T-helper 17 cell (primary cell): ENCODE measurements at regions not wholly inside any gene's neighbourhood (a gene's known extent, or its start where the extent isn't known, plus 50 kb on each side); places are given as distances from the start of the nearest gene placed in this dataset.

Source experiments
- ATAC-seq: fragments of 150-1000 bp; cut with Tn5 transposase; 2 replicates; pipeline ENCODE4 v1.10.0; 2021; ENCODE audit warnings: mild to moderate bottlenecking, moderate library complexity
- DNase-seq, 3 donors: peaks; one replicate each; pipeline versions ENCODE4 v3.0.0 to v3.0.0-alpha.2; 2020 to 2021
- H3K9me3 ChIP-seq: one replicate; pipeline ENCODE4 v1.7.0; 2013; ENCODE audit warnings: low read length, mild to moderate bottlenecking; ENCODE audit not compliant: control insufficient read depth, poor library complexity, severe bottlenecking
- H3K27ac Mint-ChIP-seq: one replicate; pipeline ENCODE4 v1.8.0; 2022; ENCODE audit warnings: mild to moderate bottlenecking, moderate library complexity, mixed read lengths
- H3K27me3 Mint-ChIP-seq: one replicate; pipeline ENCODE4 v1.8.0; 2022; ENCODE audit warnings: mixed read lengths
- H3K36me3 Mint-ChIP-seq: one replicate; pipeline ENCODE4 v1.8.0; 2022; ENCODE audit warnings: low read depth, mixed read lengths
- H3K4me1 Mint-ChIP-seq: one replicate; pipeline ENCODE4 v1.8.0; 2022; ENCODE audit warnings: mild to moderate bottlenecking, mixed read lengths
- H3K4me3 Mint-ChIP-seq: one replicate; pipeline ENCODE4 v1.8.0; 2022; ENCODE audit warnings: mild to moderate bottlenecking, moderate library complexity, mixed read lengths

DNA sequence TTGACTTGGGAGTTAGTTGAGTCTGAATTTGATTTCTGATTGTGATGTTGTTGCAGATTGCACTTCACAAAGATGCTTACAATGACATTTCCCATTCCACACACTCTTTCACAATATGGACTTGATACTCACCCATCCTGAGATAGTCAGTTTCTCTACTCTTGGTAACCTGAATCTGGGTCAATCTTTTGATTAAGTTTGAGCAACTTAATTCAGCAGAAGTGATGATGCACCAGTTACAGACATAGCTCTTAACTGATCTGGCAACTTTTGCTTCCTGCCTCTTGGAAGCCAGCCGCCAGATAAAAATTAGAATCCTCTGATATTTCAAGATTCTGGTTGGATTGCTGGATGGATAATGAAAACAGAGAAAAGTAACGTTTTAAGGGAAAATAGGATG lies 79.7 kb upstream of the OSMR start:
- H3K4me3 Mint-ChIP-seq, result no peak overlapping the region
- peaks cover 5% of the 10 kb centered on the region for H3K27me3 Mint-ChIP-seq
- H3K9me3 ChIP-seq, result no peaks in the 10 kb centered on the region
- ATAC-seq (no peak), DNase-seq (no peak)
- no peaks in the 10 kb centered on the region for H3K4me1 Mint-ChIP-seq
- peaks cover 2% of the 10 kb centered on the region for H3K36me3 Mint-ChIP-seq
- no peak overlapping the region for H3K27ac Mint-ChIP-seq

DNA sequence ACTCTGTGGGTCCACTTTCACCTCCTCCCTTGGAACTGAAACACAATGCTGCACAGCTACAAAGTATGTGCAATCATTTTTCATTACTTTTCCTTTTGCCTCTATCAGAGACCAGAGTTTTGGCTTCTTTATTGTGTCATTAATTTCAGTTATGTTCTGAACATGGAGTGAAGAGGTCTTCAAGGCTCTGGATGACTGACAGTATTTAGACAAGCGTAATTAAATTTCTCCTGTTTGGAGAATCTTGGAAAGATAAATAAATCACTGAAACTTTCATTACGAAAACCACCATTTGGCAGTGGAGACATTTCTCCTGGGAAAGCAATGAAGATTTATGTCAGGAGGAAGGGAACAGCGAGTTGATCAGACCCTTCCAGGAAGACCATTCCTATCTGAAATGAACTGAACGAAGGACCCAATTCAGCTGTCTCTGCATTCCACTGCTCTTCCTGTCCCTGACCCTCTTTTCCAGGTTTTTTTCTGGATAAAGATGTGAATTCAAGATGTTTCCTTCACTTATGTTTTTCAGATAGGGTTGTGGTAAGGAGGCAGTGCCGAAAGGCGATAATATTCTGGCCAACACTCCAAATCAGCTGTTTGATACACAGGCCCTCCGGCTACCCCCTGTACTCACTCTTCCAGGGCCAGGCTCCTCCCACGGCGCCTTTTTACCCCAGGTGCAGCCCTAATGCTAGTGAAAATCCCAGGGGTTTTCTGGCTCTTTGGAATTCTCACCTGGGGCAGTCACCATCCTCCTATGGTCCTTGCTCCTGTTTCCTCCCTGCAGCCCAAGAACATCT lies 77.2 kb upstream of the OSMR start:
- Mint-ChIP-seq H3K4me1 (no peaks in the 10 kb centered on the region), H3K27me3 (peaks cover 5% of the 10 kb centered on the region), H3K4me3 (no peak overlapping the region), H3K27ac (no peak overlapping the region), H3K36me3 (peaks cover 2% of the 10 kb centered on the region)
- H3K9me3 ChIP-seq, result no peaks in the 10 kb centered on the region
- DNase-seq, result no peak
- no peak for ATAC-seq

DNA sequence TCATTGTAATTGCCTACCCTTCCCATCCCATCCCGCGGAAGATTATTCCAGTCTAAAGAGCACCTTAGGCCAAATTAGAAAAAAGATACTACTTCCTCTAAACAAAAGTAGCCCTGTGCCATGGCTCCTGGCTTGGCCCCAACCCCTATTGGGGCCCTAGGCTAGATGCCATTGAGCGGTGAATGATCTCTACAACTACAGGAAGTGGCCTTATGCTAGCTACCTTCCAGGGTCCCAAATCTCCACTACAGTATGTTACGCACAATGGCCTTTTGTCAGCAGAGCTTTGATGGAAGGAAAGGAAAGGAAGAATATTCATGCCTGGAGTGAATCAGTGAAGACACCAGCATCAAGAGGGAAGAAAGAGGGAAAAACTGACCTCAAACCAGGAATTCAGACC lies 73.3 kb upstream of the OSMR start:
- DNase-seq (no peak), ATAC-seq (no peak)
- Mint-ChIP-seq H3K27ac (no peak overlapping the region), H3K27me3 (no peaks in the 10 kb centered on the region), H3K36me3 (peaks cover 3% of the 10 kb centered on the region), H3K4me1 (no peaks in the 10 kb centered on the region), H3K4me3 (no peak overlapping the region)
- H3K9me3 ChIP-seq, result no peaks in the 10 kb centered on the region

DNA sequence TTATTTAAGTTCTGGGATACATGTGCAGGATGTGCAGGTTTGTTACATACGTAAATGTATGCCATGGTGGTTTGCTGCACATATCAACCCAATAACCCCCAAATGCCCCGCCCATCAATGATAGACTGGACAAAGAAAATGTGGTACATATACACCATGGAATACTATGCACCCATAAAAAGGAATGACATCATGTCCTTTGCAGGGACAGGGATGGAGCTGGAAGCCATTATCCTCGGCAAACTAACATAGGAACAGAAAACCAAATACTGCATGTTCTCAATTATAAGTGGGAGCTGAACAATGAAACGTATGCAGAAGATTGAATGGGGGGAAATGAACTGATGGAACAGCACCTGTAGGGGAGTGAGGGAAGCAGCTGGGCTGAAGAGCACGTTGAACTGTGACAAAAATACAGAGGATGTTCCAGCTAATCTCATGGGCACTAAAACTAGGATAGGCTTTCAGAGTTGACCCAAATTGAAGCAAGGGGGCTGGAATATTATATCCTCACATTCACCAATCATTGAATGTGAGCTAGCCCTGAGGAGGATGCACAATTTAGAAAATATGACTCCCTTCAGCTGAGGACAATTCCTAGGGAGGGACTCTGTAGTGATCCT lies 70.5 kb upstream of the OSMR start:
- Mint-ChIP-seq H3K27me3 (no peaks in the 10 kb centered on the region), H3K27ac (no peak overlapping the region), H3K36me3 (peaks cover 2% of the 10 kb centered on the region), H3K4me3 (no peak overlapping the region), H3K4me1 (no peaks in the 10 kb centered on the region)
- DNase-seq (no peak), ATAC-seq (no peak)
- no peaks in the 10 kb centered on the region for H3K9me3 ChIP-seq

DNA sequence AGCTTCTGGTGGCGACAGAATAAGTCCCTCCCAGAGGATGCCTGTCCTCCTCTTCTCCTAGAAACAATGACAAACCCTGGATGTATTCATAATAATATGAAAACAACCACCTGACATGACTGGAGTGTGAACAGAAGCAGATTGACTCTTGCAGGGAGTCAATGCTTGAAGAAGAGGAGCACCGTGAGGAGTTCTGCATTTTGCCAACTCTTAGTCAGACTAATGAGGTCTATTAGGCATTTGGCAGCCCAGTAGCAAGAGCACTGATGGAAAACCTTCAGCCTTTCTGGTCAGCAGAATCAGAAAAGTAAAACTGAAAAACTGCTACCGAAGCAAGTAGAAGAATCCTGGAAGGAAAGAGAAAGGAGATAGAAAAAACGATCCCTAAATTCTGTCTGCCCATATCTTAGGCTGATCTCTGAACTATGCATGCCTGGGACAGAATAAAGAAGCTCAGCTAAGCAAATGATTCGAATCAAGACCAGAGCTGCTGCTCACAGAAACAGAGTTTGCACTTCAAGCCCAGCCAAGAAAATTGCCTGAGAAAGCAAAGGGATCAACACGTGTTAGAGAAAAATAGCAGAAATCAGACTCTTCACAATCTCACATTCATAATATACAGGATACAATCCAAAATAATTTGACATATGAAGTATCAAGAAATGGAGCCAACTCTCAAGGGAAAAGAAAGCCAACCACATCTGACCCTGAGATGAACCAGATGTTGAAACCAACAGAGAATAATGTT lies 69.5 kb upstream of the OSMR start:
- Mint-ChIP-seq H3K4me3 (no peak overlapping the region), H3K36me3 (peaks cover 2% of the 10 kb centered on the region), H3K4me1 (no peaks in the 10 kb centered on the region), H3K27ac (no peak overlapping the region), H3K27me3 (peaks cover 6% of the 10 kb centered on the region)
- ATAC-seq (no peak), DNase-seq (no peak)
- no peaks in the 10 kb centered on the region for H3K9me3 ChIP-seq

DNA sequence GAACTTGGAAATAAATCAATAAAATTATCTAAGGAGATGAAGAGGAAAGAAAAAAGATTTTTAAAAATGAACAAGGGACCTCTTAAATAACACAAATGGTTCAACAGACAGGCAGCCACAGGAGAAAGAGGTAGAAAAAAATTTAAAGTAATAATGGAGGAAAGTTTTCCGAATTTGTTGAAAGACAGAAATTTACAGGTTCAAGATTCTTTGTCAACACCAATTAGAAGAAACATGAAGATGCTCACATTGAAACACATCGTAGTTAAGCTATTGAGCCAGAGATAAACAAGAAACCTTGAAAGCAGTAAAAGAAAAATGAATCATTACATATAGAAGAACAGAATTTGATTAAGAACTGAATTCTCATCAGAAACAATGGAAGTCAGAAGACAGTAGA lies 68.7 kb upstream of the OSMR start:
- Mint-ChIP-seq H3K27ac (no peak overlapping the region), H3K4me3 (no peak overlapping the region), H3K27me3 (peaks cover 6% of the 10 kb centered on the region), H3K36me3 (peaks cover 2% of the 10 kb centered on the region), H3K4me1 (no peaks in the 10 kb centered on the region)
- no peak for ATAC-seq
- no peaks in the 10 kb centered on the region for H3K9me3 ChIP-seq
- no peak for DNase-seq

DNA sequence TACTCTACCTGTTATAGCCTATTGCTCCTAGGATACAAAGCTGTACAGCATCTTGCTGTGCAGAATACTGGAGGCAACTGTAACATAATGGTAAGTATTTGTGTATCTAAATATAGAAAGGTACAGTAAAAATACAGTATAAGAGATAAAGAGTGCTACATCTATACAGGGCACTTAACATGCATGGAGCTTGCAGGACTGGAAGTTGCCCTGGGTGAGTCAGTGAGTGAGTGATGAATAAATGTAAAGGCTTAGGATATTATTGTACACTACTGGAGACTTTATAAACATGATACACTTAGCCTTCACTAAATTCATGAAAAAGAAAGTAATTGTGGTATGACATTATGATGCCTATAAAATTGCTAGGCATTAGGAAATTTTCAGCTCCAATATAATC lies 65.5 kb upstream of the OSMR start:
- Mint-ChIP-seq H3K4me3 (no peak overlapping the region), H3K27ac (no peak overlapping the region), H3K4me1 (no peaks in the 10 kb centered on the region), H3K36me3 (peaks cover 2% of the 10 kb centered on the region), H3K27me3 (peaks cover 15% of the 10 kb centered on the region)
- H3K9me3 ChIP-seq, result no peaks in the 10 kb centered on the region
- DNase-seq, result no peak
- ATAC-seq, result no peak

DNA sequence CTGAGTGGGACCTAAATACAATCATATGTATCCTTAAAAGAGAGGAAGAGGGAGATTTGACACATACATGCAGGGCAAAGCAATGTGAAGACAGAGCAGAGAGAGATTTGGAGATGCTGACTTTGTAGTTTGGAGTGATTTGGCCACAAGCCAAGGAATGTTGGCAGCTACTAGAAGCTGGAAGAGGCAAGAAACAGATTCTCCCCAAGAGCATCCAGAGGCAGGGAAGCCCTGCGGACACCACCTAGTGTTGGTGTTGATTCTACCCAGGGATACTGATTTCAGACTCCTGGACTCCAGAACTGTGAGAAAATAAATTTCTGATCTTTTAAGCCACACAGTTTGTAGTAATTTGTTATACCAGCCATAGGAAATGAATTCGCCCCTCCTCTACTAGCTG lies 64.9 kb upstream of the OSMR start:
- no peak for ATAC-seq
- H3K27me3 Mint-ChIP-seq, result peaks cover 15% of the 10 kb centered on the region
- no peak for DNase-seq
- H3K4me3 Mint-ChIP-seq, result no peak overlapping the region
- H3K4me1 Mint-ChIP-seq, result no peaks in the 10 kb centered on the region
- peaks cover 2% of the 10 kb centered on the region for H3K36me3 Mint-ChIP-seq
- H3K27ac Mint-ChIP-seq, result no peak overlapping the region
- H3K9me3 ChIP-seq, result no peaks in the 10 kb centered on the region

DNA sequence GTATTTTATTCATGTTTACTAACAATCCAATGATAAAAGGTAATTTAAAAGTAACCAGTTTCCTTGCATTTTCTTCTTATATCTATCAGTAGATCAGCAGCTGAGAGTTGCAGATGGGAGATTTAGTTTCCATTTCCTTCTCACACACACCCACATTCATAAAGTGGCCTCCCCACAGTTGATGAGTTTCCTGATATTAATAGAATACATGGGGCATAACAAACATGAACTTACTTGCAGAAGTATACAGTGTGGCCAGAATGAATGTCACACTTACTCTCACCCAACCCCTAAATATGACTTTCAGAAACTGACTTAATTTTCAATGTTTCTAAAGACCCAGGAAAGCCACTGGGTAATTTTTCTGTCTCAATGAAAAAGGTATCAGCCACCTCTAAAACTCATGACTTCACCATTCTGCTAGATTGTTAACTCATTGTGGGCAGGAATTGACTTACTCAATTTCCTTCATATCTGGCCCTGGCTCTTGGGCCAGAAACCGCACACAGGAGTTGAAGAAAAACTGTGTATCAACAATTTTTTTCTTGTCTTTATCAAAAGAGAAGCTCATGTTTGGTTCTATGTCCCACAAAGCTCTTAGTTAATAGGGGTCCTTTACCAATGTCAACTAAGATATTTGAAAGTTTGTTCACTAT lies 63.5 kb upstream of the OSMR start:
- no peak for DNase-seq
- H3K4me1 Mint-ChIP-seq, result no peaks in the 10 kb centered on the region
- no peak overlapping the region for H3K27ac Mint-ChIP-seq
- H3K36me3 Mint-ChIP-seq, result peaks cover 2% of the 10 kb centered on the region
- no peaks in the 10 kb centered on the region for H3K9me3 ChIP-seq
- no peak for ATAC-seq
- H3K27me3 Mint-ChIP-seq, result peaks cover 15% of the 10 kb centered on the region
- no peak overlapping the region for H3K4me3 Mint-ChIP-seq

DNA sequence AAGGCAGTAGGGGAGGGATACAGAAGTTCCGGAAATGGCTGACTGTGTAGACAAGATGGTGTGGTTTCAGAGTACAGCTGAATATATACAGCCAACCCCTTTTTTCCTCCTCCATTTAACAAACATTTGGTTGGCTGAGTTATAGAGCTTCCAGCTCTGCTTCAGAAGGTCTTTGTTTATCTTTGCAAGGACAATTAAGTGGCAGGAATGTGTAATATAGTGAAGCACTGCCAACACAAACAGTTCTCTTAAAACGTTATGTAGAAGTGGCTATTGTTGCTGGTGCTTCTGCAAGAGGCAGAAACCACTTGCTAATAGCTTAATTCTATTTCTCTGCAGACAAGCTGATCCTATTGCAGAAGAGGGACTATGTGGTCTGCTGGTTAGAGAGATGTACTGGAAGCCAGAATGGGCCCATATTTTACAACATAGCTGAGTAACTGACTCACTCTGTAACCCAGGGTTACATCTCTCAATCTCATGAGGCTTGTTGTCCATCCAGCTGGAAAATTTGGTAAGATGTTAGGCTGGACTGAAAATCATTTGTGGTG lies 62.7 kb upstream of the OSMR start:
- Mint-ChIP-seq H3K27ac (no peak overlapping the region), H3K27me3 (peaks cover 20% of the 10 kb centered on the region), H3K4me1 (no peaks in the 10 kb centered on the region), H3K4me3 (no peak overlapping the region), H3K36me3 (no peaks in the 10 kb centered on the region)
- no peak for DNase-seq
- ATAC-seq, result no peak
- H3K9me3 ChIP-seq, result no peaks in the 10 kb centered on the region

DNA sequence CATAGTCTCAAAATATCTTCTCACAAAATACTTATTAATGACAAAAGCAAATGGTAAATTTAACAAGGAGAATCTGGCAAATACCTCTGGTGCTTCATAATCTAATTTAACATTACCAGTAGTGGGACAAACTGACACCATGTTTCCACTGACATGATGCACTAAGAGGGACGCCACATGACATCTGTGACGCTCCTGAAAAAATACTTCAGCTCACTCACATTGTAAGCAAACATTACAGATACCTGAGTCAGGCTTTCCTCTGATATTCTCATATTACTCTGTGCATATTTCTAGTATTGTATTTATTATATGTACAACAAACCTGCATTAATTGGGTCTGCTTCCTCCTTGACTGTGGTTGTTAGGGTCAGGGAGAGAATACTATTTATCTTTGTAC lies 56.7 kb upstream of the OSMR start:
- H3K4me3 Mint-ChIP-seq, result no peak overlapping the region
- H3K36me3 Mint-ChIP-seq, result no peaks in the 10 kb centered on the region
- H3K4me1 Mint-ChIP-seq, result no peaks in the 10 kb centered on the region
- DNase-seq (no peak), ATAC-seq (no peak)
- H3K9me3 ChIP-seq, result no peaks in the 10 kb centered on the region
- H3K27me3 Mint-ChIP-seq, result peaks cover 28% of the 10 kb centered on the region
- no peak overlapping the region for H3K27ac Mint-ChIP-seq

DNA sequence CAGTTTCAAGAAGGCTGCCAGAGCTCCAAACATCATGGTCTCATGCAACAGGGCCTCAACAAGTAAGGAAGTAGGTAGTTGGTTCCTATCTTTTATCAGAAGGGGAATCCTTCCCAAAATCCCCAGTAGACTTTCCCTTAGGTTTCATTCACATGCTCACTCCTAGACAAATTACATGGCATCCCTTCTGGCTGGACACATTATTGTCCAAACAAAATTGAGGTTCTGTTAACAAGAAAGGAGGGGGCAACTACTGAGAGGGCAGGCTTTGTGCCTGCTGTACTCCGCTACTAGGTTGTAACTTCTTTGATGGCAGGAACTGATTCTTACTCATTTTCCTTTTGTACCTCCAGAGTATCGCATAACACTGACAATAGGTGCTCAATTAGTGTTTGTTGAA lies 56.0 kb upstream of the OSMR start:
- Mint-ChIP-seq H3K4me3 (no peak overlapping the region), H3K27ac (no peak overlapping the region), H3K36me3 (no peaks in the 10 kb centered on the region), H3K27me3 (peaks cover 32% of the 10 kb centered on the region), H3K4me1 (no peaks in the 10 kb centered on the region)
- DNase-seq (no peak), ATAC-seq (no peak)
- no peaks in the 10 kb centered on the region for H3K9me3 ChIP-seq

DNA sequence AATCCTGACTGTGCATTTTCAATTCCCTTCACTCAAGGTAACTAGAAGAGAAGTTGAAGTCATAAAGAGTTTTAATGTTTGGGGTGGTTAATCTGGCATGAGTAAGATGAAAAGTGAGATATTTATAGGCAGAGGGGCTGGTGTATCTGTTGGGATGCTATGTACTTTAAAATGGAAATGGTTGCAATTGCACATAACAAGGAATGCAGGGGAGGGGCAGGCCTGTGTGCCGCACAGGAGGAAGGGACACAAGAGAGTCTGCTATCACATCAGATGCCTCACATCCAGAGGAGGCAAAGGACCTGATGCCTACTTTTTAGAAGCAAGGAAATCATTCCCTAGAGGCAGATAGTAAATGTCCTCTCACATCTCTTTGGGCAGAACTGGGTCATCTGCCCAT lies 55.5 kb upstream of the OSMR start:
- ATAC-seq, result no peak
- H3K9me3 ChIP-seq, result no peaks in the 10 kb centered on the region
- H3K4me1 Mint-ChIP-seq, result no peaks in the 10 kb centered on the region
- no peak for DNase-seq
- H3K27me3 Mint-ChIP-seq, result peaks cover 37% of the 10 kb centered on the region
- no peaks in the 10 kb centered on the region for H3K36me3 Mint-ChIP-seq
- H3K4me3 Mint-ChIP-seq, result no peak overlapping the region
- no peak overlapping the region for H3K27ac Mint-ChIP-seq
